Adrenal gland (tissue), 9 donors: ENCODE measurements at regions not wholly inside any gene's neighbourhood (a gene's known extent, or its start where the extent isn't known, plus 50 kb on each side); places are given as distances from the start of the nearest gene placed in this dataset.
A peak's percentile ranks its signal among the peaks of the same experiment; 100 is the strongest.
"Not testable (repeated sequence)": the region's sequence is repeated elsewhere in the genome, so short reads cannot be mapped to it uniquely, and the experiment has no call there.

Experiments used
- DNase-seq, 7 donors: peaks; one replicate each; pipeline ENCODE4 v3.0.0-alpha.2; 2019 to 2020
- H3K27ac ChIP-seq, 5 donors: fragments of 200-600 bp; sonication (generic) in 4 of 5; 1 replicate in 3 of 5; 2 replicates in 2 of 5; pipeline versions ENCODE4 v1.5.1 to v1.8.0; 2016 to 2020; ENCODE audit warnings: mild to moderate bottlenecking in 1 of 5
- H3K27me3 ChIP-seq: fragments of 200-600 bp; 2 replicates; pipeline ENCODE4 v1.8.0; 2021
- H3K36me3 ChIP-seq, 2 donors: fragments of 200-600 bp; replicated peaks in 1 of 2; 1 replicate in 1 of 2; 2 replicates in 1 of 2; pipeline versions ENCODE4 v1.5.1 to v1.8.0; 2018 to 2022
- H3K4me1 ChIP-seq, 2 donors: fragments of 200-600 bp; replicated peaks in 1 of 2; 1 replicate in 1 of 2; 2 replicates in 1 of 2; pipeline versions ENCODE4 v1.5.1 to v1.8.0; 2018 to 2021
- H3K4me3 ChIP-seq, 4 donors: fragments of 200-600 bp; sonication (generic) in 3 of 4; one replicate each; pipeline ENCODE4 v1.5.1; 2016 to 2018
- H3K9me3 ChIP-seq, 3 donors: fragments of 200-600 bp; sonication (generic) in 1 of 3; replicated peaks in 1 of 3; 1 replicate in 2 of 3; 2 replicates in 1 of 3; pipeline versions ENCODE4 v1.5.1 to v1.8.0; 2016 to 2021
- CTCF ChIP-seq, 6 experiments: fragments of 450-650 bp in 4 of 6; fragments of 200-600 bp in 2 of 6; sonication (generic) in 1 of 6; IDR thresholded peaks; 1 replicate in 5 of 6; 2 replicates in 1 of 6; pipeline versions ENCODE4 v1.5.1 to v1.8.0; 2016 to 2021; ENCODE audit warnings: antibody characterized with exemption in 6 of 6, mild to moderate bottlenecking in 2 of 6, moderate library complexity in 1 of 6
- POLR2A ChIP-seq, 2 donors: fragments of 450-650 bp; IDR thresholded peaks; one replicate each; pipeline ENCODE4 v1.6.1; 2017; ENCODE audit warnings: antibody characterized with exemption in 2 of 2, mild to moderate bottlenecking in 2 of 2, moderate library complexity in 1 of 2
- WGBS, 4 donors: extraction: QIAGEN DNeasy Blood & Tissue Kit in 2 of 4; methylation state at CpG; one replicate each; pipeline versions ENCODE4 v1.1.5 to v1.1.7; 2013 to 2017; 5-methylcytosine and 5-hydroxymethylcytosine counted together
- intact Hi-C, 2 donors: fragments of 100-400 bp; cut with DNase I; formaldehyde crosslinking; loops; one replicate each; pipeline versions ENCODE4 v1.14.1 to v1.15.0; 2022 to 2023
- donor health status: healthy with polysubstance abuse.
- donor health status: Bipolar disorder and iron deficiency.
- donor health status: DM: yes; HTN: yes; CAD: no.
- donor health status: DM: no; HTN: no; CAD: no.
- donor health status: DM: no; HTN: no; CAD: no.

DNA sequence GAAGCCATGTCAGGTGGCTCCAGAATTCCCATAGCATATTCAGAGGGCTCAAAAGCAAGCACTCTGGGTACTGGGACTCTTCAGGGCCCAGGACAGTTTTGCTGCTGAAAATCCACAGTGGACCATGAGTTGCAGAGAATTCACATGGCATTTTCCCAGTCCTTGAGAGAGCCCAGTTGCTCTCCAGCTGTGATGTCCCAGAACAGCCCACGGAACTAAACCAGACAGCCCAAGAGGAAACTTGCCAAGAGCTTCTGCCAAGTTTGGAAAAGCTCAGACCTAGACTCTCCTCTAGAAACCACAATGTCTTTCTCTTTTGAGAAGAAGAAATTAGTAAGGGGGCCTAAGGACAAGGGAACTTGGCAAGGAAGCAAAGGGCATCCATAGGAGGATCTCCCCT is 69.4 kb downstream of the RGS2 start:
- Histone ChIP-seq H3K36me3 (no peaks in the 10 kb centered on the region), H3K9me3 (no peaks in the 10 kb centered on the region), H3K4me1 (peaks cover 0 to 14% of the 10 kb centered on the region in 2 donors), H3K27me3 (no peaks in the 10 kb centered on the region), H3K4me3 (no peak overlapping the region), H3K27ac (no peak overlapping the region)
- no peak for TF ChIP-seq CTCF (IDR thresholded peaks at IDR 0.05)
- no peak for TF ChIP-seq POLR2A (IDR thresholded peaks at IDR 0.05)
- intact Hi-C loops: no loop called here
- DNase-seq: peak in 6 of 7 donors; percentile 43 to 73 (median 48)
- WGBS, 4 donors: 10 to 29% (median 21%) methylated on average over 1 of the region's 1 CpG

DNA sequence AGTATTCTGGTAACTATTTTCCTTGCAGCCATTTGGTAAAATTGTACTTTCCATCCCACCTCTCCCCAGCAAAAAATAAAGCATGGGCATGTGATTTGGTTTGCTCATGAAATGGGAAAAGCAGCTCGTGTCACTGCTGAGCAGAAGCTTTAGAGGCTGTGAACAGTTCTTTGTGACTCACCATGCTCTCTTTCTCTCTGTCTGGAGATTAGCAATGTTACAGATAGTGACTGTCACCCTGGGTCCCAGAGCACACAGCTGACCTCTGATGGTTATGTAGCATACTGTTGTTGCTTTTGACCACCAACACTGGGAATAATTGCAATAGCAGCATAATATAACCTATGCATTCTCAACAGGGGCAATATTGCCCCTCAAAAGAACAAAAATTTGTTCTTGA is 70.6 kb downstream of the RGS2 start:
- intact Hi-C loops: no loop called here
- H3K9me3 ChIP-seq: no peaks in the 10 kb centered on the region
- peak overlapping the region in 2 of 5 donors; percentile 27 to 46 for H3K27ac ChIP-seq
- no peaks in the 10 kb centered on the region for H3K27me3 ChIP-seq
- TF ChIP-seq CTCF (IDR thresholded peaks at IDR 0.05) (peak in 4 of 6 experiments; percentile 8 to 40 (median 32)), POLR2A (IDR thresholded peaks at IDR 0.05) (no peak)
- H3K4me3 ChIP-seq: no peak overlapping the region
- peak; percentile 34 to 73 (median 66) for DNase-seq
- 15 to 50% (median 20%) methylated on average over 1 of the region's 1 CpG for WGBS, 4 donors
- no peaks in the 10 kb centered on the region for H3K36me3 ChIP-seq
- H3K4me1 ChIP-seq: peaks cover 0 to 14% of the 10 kb centered on the region in 2 donors

DNA sequence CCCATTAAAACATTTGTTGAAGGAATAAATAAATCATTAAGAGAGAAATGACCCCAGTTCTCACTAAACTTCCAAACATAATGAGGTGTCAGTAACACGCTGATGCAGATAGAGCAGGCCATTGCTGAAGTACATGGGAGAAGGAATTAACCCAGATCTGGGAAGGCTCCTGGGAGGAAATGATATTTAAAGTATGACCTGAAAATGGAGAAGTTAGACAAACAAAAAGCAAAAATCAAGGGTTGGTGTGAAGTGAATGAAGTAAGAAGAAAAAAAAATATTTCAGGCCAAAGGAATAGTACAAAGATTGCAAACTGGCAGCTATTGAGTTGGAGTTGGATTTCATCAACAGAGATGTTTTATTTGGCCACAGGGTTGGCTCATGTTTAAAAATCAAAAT is 71.4 kb downstream of the RGS2 start:
- 67 to 89% (median 77%) methylated on average over 1 of the region's 1 CpG for WGBS, 4 donors
- no peak for TF ChIP-seq POLR2A (IDR thresholded peaks at IDR 0.05)
- TF ChIP-seq CTCF (IDR thresholded peaks at IDR 0.05): no peak
- no peaks in the 10 kb centered on the region for H3K27me3 ChIP-seq
- DNase-seq: no peak
- H3K4me1 ChIP-seq: peaks cover 0 to 14% of the 10 kb centered on the region in 2 donors
- intact Hi-C loops: no loop called here
- no peaks in the 10 kb centered on the region for H3K9me3 ChIP-seq
- H3K27ac ChIP-seq: no peak overlapping the region
- H3K36me3 ChIP-seq: no peaks in the 10 kb centered on the region
- no peak overlapping the region for H3K4me3 ChIP-seq

- 65 to 71% (median 69%) methylated on average over 5 of the region's 5 CpGs for WGBS, 4 donors
- H3K36me3 ChIP-seq: no peaks in the 10 kb centered on the region
- peaks cover 0 to under 1% of the 10 kb centered on the region in 2 donors for H3K4me1 ChIP-seq
- no peak overlapping the region for H3K27ac ChIP-seq
- H3K4me3 ChIP-seq: no peak overlapping the region
- no peaks in the 10 kb centered on the region for H3K9me3 ChIP-seq
- no peaks in the 10 kb centered on the region for H3K27me3 ChIP-seq
- intact Hi-C loops: no loop called here
- TF ChIP-seq POLR2A (IDR thresholded peaks at IDR 0.05) (no peak), CTCF (IDR thresholded peaks at IDR 0.05) (no peak)
- DNase-seq: no peak
These were observed 75.4 kb downstream of the RGS2 start for GRCh38 chr1:192884241-192884640.

GRCh38 chr1:192885387-192885786 is 76.5 kb downstream of the RGS2 start:
- WGBS, 4 donors: 41 to 55% (median 50%) methylated on average over 3 of the region's 3 CpGs
- intact Hi-C loops, H3K27me3 ChIP-seq, H3K36me3 ChIP-seq, H3K27ac ChIP-seq, H3K4me1 ChIP-seq, H3K4me3 ChIP-seq, DNase-seq, H3K9me3 ChIP-seq: not testable (repeated sequence)
